GM12873 (cell line): ENCODE measurements at regions not wholly inside any gene's neighbourhood (a gene's known extent, or its start where the extent isn't known, plus 50 kb on each side); places are given as distances from the start of the nearest gene placed in this dataset.

Experiments
- TF ChIP-seq, protein P1 (sequence below): IDR thresholded peaks from 2 replicates; pipeline ENCODE4 v1.5.1; 2012; ENCODE audit warnings: low read depth, mild to moderate bottlenecking, moderate library complexity, low read length, control low read depth; ENCODE audit not compliant: insufficient read depth; ENCODE audit errors: missing control alignments

- TF ChIP-seq, protein P1, sequence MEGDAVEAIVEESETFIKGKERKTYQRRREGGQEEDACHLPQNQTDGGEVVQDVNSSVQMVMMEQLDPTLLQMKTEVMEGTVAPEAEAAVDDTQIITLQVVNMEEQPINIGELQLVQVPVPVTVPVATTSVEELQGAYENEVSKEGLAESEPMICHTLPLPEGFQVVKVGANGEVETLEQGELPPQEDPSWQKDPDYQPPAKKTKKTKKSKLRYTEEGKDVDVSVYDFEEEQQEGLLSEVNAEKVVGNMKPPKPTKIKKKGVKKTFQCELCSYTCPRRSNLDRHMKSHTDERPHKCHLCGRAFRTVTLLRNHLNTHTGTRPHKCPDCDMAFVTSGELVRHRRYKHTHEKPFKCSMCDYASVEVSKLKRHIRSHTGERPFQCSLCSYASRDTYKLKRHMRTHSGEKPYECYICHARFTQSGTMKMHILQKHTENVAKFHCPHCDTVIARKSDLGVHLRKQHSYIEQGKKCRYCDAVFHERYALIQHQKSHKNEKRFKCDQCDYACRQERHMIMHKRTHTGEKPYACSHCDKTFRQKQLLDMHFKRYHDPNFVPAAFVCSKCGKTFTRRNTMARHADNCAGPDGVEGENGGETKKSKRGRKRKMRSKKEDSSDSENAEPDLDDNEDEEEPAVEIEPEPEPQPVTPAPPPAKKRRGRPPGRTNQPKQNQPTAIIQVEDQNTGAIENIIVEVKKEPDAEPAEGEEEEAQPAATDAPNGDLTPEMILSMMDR = no peak
These were observed 650.7 kb upstream of the KLHL1 start for GRCh38 chr13:70758932-70759331.

GRCh38 chr13:70756088-70756487, 647.8 kb upstream of the KLHL1 start:
- TF ChIP-seq, protein P1 = no peak

DNA sequence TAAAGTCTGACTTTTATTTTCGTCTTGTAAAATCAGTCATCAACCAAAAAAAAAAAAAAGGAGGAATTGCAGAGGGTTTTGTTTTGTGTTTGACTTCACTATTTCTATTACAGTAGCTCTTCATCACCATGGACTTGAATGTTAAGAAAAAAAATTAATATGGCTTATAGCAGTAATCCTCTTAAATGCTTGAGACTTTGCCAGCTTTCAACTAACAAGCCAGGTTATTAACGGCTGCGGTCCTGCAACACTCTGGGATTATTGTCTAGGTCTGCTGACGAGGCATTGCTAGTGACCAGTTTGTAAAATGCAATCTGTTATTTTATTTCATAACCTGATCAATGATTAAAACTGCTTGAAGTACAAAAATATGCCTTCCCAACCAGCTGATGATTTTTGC, 647.2 kb upstream of the KLHL1 start:
- TF ChIP-seq, protein P1 = no peak

DNA sequence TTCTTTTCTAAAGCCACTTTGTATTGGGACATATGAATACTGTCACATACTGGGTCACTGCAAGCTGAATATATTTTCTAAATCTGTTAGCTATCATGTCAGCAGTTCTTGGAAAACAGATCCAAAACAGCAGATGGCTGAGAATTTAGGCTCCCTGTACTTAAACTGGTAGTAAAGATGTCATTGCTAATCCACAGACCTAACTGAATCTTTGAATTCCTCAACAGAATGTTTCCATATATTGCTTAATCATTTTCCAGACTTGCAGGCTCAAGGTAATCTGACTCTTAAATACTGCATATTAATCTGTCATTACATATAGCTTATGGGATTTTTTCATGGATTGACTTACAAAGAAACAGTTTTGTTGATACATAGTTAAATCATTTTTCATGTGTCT, 639.0 kb upstream of the KLHL1 start:
- TF ChIP-seq, protein P1 = no peak

- TF ChIP-seq, protein P1 = no peak
These were observed 628.5 kb upstream of the KLHL1 start for GRCh38 chr13:70736622-70737317.

DNA sequence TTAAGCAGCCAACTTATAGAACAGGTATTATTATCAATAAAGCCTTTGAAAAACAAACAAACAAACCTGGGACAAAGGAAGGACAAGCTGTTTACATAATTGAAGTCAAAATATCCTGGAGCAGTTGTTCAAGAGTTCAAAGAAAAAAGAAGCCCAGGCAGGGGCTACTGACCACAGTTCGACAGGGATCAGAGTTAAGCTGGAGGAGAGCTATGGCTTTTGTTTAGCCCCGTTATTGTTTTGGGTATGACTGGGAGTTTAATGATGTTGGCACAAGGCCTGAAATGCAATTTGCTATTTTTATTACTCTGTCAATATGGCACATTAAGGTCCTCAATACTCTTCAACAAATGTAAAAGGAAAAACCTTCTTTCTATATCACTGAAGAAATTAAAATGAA, 624.4 kb upstream of the KLHL1 start:
- TF ChIP-seq, protein P1 = no peak

DNA sequence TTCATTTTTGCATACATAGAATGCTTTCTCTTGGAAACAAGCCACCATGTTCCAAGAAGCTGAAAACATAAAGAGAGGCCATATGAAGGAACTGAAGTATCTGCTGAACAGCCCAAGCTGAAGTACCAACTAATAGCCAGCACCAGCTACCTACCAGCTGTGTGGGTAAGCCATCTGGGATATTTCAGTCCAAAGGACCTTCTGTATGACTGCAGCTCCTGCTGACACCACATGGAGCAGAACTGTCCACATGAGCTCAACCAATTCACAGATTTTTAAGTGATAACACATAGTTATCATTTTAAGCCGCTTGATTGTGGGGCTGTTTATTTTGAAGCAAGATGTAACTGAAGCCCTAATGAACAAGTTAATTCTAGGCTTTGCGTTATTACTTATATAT, 621.1 kb upstream of the KLHL1 start:
- TF ChIP-seq, protein P1 = no peak
